ENCODE measurements at regions not wholly inside any gene's neighbourhood (a gene's known extent, or its start where the extent isn't known, plus 50 kb on each side); places are given as distances from the start of the nearest gene placed in this dataset.

DNA sequence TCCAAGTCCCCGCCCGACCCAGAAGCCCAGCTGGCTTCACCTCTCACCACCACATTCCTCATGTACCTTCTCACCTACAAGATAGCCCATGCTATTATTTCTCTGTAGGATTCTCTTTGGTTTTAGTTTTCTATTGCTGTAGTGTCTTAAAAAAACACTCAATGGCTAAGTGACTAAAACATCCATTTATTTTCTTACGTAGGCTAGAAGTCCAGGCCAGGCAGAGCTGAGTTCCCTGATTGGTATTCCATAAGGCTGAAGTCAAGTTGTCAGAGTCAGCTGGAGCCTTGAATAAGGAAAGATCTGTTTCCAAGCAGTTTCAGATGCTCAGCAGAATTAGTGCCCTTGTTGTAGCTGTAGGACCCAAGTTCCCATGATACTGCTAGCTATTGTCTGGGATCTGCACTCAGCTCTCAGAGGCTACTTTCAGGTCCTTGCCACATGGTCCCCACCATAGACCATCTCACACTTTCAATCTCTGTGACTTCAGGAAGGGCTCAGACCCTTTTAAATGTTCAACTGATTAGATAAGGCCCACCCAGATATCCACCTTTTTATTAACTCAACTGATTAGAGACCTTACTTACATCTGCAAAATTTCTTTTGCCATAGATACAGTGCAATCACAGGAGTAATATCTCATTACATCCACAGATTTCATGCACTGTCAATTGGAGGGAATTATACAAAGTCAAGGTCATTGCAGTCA, 371.0 kb downstream of the TGFB2 start (continued):
- TF ChIP-seq, protein P1, sequence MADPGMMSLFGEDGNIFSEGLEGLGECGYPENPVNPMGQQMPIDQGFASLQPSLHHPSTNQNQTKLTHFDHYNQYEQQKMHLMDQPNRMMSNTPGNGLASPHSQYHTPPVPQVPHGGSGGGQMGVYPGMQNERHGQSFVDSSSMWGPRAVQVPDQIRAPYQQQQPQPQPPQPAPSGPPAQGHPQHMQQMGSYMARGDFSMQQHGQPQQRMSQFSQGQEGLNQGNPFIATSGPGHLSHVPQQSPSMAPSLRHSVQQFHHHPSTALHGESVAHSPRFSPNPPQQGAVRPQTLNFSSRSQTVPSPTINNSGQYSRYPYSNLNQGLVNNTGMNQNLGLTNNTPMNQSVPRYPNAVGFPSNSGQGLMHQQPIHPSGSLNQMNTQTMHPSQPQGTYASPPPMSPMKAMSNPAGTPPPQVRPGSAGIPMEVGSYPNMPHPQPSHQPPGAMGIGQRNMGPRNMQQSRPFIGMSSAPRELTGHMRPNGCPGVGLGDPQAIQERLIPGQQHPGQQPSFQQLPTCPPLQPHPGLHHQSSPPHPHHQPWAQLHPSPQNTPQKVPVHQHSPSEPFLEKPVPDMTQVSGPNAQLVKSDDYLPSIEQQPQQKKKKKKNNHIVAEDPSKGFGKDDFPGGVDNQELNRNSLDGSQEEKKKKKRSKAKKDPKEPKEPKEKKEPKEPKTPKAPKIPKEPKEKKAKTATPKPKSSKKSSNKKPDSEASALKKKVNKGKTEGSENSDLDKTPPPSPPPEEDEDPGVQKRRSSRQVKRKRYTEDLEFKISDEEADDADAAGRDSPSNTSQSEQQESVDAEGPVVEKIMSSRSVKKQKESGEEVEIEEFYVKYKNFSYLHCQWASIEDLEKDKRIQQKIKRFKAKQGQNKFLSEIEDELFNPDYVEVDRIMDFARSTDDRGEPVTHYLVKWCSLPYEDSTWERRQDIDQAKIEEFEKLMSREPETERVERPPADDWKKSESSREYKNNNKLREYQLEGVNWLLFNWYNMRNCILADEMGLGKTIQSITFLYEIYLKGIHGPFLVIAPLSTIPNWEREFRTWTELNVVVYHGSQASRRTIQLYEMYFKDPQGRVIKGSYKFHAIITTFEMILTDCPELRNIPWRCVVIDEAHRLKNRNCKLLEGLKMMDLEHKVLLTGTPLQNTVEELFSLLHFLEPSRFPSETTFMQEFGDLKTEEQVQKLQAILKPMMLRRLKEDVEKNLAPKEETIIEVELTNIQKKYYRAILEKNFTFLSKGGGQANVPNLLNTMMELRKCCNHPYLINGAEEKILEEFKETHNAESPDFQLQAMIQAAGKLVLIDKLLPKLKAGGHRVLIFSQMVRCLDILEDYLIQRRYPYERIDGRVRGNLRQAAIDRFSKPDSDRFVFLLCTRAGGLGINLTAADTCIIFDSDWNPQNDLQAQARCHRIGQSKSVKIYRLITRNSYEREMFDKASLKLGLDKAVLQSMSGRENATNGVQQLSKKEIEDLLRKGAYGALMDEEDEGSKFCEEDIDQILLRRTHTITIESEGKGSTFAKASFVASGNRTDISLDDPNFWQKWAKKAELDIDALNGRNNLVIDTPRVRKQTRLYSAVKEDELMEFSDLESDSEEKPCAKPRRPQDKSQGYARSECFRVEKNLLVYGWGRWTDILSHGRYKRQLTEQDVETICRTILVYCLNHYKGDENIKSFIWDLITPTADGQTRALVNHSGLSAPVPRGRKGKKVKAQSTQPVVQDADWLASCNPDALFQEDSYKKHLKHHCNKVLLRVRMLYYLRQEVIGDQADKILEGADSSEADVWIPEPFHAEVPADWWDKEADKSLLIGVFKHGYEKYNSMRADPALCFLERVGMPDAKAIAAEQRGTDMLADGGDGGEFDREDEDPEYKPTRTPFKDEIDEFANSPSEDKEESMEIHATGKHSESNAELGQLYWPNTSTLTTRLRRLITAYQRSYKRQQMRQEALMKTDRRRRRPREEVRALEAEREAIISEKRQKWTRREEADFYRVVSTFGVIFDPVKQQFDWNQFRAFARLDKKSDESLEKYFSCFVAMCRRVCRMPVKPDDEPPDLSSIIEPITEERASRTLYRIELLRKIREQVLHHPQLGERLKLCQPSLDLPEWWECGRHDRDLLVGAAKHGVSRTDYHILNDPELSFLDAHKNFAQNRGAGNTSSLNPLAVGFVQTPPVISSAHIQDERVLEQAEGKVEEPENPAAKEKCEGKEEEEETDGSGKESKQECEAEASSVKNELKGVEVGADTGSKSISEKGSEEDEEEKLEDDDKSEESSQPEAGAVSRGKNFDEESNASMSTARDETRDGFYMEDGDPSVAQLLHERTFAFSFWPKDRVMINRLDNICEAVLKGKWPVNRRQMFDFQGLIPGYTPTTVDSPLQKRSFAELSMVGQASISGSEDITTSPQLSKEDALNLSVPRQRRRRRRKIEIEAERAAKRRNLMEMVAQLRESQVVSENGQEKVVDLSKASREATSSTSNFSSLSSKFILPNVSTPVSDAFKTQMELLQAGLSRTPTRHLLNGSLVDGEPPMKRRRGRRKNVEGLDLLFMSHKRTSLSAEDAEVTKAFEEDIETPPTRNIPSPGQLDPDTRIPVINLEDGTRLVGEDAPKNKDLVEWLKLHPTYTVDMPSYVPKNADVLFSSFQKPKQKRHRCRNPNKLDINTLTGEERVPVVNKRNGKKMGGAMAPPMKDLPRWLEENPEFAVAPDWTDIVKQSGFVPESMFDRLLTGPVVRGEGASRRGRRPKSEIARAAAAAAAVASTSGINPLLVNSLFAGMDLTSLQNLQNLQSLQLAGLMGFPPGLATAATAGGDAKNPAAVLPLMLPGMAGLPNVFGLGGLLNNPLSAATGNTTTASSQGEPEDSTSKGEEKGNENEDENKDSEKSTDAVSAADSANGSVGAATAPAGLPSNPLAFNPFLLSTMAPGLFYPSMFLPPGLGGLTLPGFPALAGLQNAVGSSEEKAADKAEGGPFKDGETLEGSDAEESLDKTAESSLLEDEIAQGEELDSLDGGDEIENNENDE (IDR thresholded peaks at IDR 0.05; ENCODE audit: insufficient replicate concordance, low read length): no peak
- TF ChIP-seq TAF1 (IDR thresholded peaks at IDR 0.05; ENCODE audit: low read depth, low read length) (no peak), SP1 (IDR thresholded peaks at IDR 0.05; ENCODE audit: low read depth, low read length) (no peak), POLR2AphosphoS5 (IDR thresholded peaks at IDR 0.05; ENCODE audit: low read depth, low read length) (no peak), FOSL1 (IDR thresholded peaks at IDR 0.05; ENCODE audit: insufficient read depth, low read depth, low read length) (no peak)
- TF ChIP-seq, protein P2, sequence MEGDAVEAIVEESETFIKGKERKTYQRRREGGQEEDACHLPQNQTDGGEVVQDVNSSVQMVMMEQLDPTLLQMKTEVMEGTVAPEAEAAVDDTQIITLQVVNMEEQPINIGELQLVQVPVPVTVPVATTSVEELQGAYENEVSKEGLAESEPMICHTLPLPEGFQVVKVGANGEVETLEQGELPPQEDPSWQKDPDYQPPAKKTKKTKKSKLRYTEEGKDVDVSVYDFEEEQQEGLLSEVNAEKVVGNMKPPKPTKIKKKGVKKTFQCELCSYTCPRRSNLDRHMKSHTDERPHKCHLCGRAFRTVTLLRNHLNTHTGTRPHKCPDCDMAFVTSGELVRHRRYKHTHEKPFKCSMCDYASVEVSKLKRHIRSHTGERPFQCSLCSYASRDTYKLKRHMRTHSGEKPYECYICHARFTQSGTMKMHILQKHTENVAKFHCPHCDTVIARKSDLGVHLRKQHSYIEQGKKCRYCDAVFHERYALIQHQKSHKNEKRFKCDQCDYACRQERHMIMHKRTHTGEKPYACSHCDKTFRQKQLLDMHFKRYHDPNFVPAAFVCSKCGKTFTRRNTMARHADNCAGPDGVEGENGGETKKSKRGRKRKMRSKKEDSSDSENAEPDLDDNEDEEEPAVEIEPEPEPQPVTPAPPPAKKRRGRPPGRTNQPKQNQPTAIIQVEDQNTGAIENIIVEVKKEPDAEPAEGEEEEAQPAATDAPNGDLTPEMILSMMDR (IDR thresholded peaks at IDR 0.05; ENCODE audit: control extremely low read depth in 1 of 3, insufficient read depth in 1 of 3, low read depth in 1 of 3, low read length in 3 of 3): no peak
